Fibroblast of skin of right biceps (primary cell): ENCODE measurements at regions not wholly inside any gene's neighbourhood (a gene's known extent, or its start where the extent isn't known, plus 50 kb on each side); places are given as distances from the start of the nearest gene placed in this dataset.
"Not testable (repeated sequence)": the region's sequence is repeated elsewhere in the genome, so short reads cannot be mapped to it uniquely, and the experiment has no call there.

Experiments
- DNase-seq: peaks from one replicate; pipeline ENCODE4 v3.0.0-alpha.2; 2013

DNA sequence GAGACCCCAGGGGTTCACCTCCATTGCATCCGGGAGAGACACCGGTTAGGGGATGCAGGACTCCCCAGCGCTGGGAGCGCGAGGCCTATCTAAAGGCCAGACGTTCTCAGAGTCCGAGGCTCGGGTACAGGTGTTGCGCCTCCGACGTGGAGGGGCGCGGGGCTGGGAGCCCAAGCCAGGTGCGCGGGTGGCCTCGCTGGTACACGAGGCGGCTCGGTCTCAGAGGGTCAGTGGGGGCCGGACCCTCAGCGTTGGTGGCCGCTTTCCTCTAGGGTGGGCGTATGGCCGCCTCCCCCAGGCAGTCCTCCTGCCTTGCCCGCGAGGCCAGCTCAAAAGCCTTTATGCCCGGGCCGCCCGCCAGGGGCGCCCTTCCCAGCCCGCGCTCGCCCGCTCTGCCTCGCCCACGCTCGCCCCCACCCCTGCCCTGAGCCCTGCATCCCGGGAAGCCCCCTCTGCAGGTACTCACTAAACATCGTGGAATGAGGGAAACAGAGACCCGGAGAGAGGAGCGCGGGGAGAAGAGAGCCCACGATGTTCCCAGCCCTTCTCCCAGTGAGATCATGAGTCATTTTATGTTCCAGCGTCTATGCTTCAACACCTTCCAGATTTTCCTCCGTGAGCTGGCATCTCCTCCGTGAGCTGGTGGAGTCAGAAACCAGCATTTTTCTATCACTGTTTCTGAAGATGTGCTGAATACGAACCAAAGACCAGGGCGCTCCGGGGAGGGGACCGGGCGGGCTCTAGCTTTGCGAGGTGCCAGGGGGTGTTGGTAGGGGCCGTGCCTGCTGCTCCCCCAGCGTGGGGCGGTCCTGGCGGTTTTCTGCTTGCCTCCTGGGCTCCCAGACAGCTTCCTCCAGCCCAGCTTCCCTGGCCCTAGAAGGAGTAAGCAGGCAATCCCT is 73.8 kb downstream of the DIO3 start:
- DNase-seq = no peak

DNA sequence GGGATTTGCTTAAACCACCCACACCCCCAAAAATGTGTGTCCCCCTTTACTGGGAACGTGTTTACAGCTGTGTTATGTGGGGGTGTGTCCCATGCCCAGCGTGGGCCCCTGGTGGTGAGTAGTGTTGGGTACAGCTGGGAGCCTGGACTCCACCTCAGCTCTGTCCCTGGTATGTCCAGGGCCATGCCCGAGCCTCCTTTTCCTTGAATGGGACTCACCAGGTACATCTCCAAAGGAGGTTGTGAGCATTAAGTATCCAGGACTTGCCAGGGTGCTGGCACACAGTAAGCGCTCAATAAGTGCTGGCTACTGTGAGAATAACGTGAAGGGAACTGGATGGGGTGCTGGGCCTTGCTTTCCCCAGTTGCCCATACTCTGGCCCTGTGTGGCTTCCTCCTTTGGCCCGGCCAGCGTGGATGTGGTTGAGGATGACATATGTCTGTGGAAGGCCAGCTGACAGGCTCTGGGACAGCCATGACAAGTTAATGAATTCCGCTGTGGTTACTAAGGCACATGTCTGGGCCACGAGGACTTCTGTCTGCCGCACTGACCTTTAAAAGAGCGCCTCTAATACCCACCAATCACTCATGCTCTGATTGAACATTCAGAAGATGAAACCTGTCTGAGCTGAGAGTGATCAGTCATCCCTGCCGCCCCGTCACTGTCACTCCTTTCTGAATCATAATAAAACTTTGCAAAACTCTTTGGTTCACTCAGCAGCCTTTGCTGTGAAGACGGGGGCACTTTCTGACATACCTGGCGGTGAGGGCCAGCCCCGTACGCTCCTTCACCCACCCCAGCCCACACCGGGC is 74.7 kb downstream of the DIO3 start:
- no peak for DNase-seq

DNA sequence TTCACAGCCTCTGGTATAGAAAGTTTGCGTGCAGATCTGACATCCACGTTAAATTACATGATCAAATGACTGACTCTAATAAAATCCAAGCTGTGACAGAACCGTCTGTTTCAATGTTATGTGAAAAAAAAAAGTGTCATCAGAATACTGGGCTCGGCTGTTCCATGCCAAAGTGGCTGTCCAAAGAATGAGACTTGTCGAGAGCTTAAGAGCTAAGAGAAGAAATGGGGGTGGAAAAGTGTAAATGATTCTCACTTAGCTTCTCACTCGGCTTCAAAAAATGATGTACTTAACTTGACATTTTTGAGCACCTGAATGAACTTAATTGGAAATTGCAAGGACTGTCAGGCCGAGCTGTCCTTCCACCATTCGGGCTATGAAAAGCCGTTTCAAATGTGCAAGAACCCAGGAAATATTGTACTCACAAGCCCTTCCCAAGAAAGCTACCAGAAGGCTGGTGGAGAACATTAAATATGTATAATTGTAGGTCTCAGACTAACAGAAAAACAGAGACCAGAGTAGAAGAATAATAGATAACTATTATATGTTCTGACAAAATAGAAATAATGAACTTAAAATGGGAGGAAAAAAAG is 78.0 kb downstream of the DIO3 start:
- DNase-seq = no peak

DNA sequence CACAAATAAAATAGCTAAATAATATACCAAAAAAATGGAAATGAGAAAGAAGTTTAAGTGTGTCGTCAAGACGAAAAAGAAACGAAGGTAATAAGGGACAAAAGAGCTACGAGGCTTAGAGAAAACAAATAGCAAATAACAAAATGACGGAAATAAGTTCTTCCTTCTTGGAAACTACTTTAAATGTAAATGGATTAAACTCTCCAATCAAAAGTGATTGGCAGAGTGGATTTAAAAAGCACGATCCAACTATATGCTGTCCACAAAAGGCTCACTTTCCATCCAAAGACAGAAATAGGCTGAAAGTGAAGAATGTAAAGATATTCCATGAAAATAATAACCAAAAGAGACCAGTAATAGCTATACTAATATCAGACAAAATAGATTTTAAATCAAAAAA is 82.4 kb downstream of the DIO3 start:
- DNase-seq = no peak

DNA sequence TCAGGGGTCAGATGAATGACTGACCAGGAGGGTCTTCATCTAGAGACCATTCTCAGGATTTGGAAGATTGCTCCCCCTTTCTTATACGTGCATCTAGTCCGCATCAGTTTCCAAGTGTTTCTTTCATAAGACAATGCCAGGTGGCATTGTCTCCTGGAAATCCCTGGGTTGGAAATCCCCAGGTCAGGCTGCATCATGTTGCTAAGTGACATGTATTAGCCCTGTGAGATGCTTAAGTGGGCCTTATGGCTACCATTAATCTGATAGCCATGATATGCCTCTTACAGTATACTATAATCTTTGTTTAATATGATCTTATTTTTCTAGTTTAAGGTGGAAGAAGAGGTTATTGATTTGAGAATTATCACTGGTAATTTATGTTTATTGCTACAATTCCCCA is 92.8 kb downstream of the DIO3 start:
- no peak for DNase-seq

DNA sequence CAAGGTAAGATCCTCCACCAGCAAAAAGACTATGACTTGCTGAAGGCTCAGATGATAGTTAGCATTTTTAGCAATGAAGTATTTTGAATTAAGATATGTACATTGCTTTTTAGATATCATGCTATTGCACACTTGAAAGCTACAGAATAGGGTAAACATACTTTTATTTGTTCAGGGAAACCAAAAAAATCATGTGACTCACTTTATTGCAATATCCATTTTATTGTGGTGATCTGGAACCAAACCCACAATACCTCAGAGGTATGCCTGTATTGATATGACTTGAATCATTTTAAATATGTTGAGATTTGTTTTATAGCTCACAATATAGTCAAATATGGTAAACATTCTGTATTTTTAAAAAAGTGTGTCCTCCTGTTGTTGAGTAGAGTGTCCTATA is 96.1 kb downstream of the DIO3 start:
- DNase-seq = no peak

DNA sequence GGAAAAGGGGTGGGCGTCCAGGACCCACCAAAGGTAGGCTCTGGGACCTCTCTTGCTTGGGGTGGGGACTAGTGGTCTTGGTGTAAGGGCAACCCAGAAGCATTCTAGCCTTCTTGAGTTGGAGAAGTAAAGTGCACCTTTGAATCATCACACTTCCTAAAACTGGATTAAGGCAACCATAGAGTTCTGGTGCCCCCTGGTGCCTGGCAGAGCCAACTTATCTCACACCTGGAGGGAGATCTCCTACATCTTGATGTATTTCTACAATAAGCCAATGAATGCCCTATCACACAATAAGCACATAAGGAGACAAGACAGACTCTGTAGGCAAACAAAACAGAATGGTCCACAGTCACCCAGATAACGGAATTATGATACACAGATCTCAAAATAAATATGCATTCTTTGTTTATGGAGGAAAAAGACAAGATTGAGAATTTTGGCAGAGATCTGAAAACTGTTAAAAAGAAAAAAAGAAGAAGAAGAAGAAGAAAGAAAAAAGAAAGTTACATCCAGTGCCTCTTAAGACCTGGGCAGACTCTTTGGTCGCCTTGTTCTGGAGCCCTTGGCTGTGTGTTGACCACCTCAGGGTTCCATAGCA is 95.9 kb upstream of the PPP2R5C start:
- peak; percentile 21 for DNase-seq

DNA sequence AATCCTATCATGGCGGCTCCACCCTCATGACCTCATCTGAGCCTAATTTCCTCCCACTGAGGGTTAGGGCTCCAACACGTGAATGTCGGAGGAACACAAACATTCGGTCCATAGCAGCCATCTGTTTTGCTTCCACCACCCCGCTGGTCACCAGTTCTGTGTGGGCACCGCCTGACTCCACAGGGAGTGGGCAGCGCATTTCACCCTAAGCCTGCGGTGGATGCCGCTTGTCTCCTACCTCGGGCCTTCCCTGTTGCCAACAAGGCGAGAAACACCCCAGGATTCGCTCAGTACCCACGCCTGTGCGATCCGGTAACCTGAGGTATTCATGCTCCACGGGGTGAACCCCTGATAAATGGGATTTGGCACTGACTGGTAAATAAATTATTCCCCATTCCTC is 95.2 kb upstream of the PPP2R5C start:
- no peak for DNase-seq

DNA sequence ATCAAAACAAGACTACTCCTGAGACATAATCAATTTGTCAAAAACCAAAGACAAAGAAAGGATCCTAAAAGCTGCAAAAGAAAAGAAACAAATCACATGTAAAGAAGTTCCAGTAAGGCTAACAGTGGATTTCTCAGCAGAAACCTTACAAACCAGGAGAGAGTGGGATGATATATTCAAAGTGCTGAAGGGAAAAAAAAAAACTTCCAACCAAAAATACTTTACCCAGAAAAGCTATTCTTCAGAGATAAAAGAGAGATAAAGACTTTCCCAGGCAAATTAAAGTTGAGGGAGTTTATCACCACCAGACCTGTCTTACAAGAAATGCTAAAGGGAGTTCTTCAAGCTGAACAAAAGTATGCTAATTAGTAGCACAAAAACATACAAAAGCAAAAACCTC is 91.9 kb upstream of the PPP2R5C start:
- DNase-seq = no peak

DNA sequence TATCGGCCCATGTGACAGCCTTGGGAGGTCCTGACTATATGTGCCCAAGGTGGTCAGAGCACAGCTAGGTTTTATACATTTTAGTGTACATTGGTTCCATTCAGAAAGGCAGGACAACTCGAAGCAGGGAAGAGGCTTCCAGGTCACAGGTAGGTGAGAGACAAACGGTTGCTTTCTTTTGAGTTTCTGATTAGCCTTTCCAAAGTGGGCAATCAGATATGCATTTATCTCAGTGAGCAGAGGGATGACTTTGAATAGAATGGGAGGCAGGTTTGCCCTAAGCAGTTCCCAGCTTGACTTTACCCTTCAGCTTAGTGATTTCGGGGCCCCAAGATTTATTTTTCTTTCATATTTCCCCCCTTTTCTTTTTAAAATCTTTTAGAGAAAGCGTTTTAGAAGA is 87.6 kb upstream of the PPP2R5C start:
- DNase-seq = no peak

DNA sequence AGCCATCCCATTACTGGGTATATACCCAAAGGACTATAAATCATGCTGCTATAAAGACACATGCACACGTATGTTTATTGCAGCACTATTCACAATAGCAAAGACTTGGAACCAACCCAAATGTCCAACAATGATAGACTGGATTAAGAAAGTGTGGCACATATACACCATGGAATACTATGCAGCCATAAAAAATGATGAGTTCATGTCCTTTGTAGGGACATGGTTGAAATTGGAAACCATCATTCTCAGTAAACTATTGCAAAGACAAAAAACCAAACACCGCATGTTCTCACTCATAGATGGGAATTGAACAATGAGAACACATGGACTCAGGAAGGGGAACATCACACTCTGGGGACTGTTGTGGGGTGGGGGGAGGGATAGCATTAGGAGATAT is 85.7 kb upstream of the PPP2R5C start:
- not testable (repeated sequence) for DNase-seq

DNA sequence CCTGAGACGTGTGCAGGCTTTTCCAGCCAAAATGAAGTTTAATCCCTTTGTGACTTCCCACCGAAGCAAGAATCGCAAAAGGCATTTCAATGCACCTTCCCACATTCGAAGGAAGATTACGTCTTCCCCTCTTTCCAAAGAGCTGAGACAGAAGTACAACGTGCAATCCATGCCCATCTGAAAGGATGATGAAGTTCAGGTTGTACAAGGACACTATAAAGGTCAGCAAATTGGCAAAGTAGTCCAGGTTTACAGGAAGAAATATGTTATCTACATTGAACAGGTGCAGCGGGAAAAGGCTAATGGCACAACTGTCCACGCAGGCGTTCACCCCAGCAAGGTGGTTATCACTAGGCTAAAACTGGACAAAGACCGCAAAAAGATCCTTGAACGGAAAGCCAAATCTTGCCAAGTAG is 83.6 kb upstream of the PPP2R5C start:
- DNase-seq = not testable (repeated sequence)

DNA sequence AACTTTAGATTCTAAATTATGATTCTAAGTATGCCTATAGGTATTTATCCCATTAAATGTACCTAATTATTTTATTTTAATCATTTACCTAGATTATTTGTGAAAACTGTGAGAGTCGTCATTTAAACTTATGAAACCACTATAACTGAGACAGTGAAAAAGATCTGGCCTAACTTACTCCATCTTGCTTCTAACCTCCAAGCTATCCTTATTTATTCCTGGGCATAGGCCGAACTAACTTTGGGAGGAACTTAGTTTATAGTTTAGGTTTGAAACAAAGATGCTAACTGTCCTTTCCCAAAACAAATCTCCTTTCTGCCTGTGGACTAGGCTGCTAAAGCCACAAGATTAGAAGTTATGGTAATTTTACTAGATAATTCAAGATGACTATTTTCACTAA is 79.7 kb upstream of the PPP2R5C start:
- no peak for DNase-seq

DNA sequence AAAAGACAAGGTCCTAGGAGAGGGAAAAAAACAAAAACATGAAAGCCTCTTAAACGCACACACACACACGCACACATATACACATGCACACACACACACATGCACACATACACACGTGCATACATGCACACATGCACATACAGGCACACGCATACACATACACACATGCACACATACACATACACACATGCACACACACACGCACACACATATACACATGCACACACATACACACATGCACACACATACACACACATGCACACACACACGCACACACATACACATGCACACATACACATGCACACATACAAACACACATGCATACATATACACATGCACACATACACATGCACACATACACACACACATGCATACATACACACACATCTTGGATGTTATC is 78.1 kb upstream of the PPP2R5C start:
- DNase-seq = no peak

DNA sequence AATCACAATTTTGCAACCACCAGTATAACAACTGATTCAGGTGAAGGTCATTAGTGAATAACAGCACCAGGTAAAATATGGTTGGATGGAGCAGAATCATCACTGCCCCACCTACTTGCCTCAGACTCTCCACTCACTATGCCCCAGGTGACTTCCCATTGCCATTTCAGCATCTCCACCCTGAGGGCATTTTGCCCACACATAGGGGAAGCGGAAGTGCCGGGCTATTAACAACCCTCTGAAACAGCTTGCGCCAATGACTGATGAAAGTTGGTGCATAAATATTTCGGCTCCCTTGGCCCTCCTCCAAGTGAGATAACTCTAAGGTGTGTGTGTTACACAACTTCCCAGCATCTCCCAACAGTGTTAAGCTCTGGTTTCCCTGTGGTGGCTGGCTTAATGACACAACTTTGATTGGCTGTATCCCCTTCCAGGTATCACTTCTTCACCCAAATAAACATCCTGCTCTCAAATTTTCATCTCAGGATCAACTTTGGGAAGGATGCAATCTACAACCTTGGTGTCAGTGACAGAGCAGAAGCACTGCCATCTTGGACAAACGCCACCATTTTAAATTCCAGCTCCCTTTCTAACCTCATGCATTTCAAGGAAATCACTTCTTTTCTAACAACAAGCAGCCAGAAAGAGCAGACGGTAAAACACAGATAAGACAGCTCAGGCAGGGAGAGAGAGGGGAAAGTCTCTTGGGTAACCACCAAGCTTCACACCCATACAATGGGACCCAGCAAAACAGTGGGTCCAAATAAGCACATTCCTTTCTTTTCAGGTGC is 73.6 kb upstream of the PPP2R5C start:
- DNase-seq = no peak

DNA sequence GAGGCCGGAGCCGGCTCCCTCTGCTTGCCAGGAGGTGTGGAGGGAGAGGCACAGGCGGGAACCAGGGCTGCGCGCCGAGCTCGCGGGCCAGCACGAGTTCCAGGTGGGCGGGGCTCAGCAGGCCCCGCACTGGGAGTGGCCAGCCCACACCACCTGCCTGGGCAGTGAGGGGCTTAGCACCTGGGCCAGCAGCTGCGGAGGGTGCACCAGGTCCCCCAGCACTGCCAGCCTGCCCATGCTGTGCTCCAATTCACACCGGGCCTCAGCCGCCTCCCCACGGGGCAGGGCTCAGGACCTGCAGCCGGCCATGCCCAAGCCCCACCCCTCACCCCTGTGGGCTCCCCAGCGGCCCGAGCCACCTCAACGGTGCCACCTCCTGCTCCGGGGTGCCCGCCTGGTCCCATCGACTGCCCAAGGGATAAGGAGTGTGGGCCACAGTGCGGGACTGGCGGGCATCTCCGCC is 72.4 kb upstream of the PPP2R5C start:
- DNase-seq = no peak

DNA sequence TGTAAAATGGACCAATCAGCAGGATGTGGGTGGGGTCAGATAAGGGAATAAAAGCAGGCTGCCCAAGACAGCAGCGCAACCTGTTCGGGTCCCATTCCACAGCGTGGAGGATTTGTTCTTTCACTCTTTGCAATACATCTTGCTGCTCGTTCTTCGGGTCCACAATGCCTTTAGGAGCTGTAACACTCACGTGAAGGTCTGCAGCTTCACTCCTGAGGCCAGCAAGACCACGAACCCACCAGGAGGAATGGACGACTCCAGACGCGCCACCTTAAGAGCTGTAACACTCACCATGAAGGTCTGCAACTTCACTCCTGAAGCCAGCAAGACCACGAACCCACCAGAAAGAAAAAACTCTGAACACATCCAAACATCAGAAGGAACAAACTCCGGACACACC is 71.5 kb upstream of the PPP2R5C start:
- not testable (repeated sequence) for DNase-seq

DNA sequence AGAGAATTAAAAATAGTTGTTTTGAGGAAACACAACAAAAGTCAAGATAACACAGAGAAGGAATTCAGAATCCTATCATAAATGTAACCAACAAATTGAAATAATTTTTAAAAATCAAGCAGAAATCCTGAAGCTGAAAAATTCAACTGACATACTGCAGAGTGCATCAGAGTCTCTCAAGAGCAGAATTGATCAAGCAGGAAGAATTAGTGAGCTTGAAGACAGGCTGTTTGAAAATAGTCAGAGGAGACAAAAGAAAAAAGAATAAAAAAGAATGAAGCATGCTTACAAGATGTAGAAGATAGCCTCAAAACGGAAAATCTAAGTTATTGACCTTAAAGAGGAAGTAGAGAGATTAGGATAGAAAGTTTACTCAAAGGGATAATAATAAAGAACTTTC is 65.8 kb upstream of the PPP2R5C start:
- DNase-seq = no peak

DNA sequence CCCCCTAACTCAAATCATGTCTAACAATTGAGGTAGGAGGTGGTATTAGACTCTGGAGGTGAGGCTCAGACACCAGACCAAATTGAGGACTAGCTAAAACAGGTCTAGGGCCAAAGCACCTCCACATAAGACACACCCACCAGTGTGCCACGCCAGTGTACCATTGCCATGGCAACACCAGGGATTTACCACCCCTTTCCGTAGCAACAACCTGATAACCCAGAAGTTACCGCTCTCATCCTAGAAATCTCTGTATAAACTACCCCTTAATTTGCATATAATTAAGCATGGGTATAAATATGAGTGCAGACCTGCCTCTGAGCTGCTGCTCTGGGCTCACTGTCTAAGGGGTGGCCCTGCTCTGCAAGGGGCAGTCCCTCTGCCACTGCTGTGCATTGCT is 57.4 kb upstream of the PPP2R5C start:
- DNase-seq = no peak

DNA sequence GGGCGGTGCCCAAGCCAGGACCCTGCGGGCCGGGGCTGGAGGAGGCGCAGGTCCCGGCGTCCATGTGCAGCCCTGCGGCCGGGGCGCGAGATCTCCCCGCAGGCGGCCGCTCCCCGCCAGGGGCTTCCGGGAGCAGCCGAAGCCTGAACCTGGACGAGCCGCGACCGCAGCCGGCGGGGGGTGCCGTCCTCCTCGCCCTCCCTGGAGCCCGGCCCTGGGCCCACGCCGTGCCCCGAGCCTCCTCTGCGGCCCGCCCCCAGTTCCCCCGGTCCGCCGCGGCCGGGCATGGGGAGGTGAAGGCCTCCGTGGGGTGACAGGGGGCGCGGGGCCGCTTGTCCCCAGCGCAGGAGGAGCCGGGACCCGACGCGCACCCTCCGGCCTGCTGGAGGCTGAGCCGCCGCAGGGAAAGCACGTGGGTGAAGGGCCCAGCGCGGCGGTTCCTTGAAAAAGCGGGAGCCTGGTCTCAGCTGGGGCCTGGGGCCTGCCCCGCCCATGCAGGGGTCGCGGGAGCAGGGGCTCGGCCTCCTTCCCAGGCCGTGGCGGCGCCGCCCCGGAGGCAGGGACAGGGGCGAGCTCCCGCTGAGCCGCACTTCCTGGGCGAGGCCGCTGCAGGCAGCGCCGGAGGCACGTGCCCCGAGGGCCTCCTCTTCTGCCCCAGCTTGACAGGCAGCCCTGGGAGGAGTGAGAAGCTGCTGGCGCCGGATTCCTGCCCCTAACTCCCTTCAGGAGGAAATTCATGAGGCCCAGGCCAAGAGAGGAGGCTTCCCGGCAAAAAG is 55.6 kb upstream of the PPP2R5C start:
- peak; percentile 40 for DNase-seq

DNA sequence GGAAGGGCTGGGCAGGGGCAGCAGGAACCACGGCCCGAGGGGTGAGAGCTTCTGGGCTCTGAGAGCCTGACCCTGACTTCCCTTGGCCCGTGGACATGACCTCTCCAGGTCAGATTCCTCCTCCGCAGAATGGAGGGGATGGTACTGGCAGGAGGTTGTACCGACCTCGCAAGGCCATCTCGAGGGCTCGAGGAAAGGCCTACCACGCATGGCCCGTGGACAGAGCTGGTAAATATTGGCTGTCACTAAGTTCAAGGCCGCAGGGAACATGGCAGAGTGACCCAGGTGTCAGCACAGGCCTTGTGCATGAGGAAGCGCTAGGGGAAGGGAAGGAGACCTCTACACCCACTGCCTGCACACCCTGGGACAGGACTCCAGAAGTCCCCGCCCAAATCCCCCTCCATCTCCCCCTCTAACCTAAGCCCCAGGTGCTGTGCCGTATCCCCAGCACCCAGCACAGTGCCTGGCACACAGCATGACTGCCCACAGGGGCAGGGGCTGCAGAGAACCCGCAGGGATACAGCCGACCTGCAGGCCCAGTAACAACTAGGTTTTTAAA is 54.9 kb upstream of the PPP2R5C start:
- no peak for DNase-seq
